ENCODE measurements at regions not wholly inside any gene's neighbourhood (a gene's known extent, or its start where the extent isn't known, plus 50 kb on each side); places are given as distances from the start of the nearest gene placed in this dataset.
"Not testable (repeated sequence)": the region's sequence is repeated elsewhere in the genome, so short reads cannot be mapped to it uniquely, and the experiment has no call there.

- Histone ChIP-seq H3K27me3 (ENCODE audit: control insufficient read depth in 3 of 3, insufficient read depth in 3 of 3, low read length in 3 of 3) (no peaks in the 10 kb centered on the region), H3K9ac (ENCODE audit: low read depth in 1 of 3, low read length in 3 of 3) (no peak overlapping the region), H3K36me3 (ENCODE audit: control insufficient read depth in 3 of 3, insufficient read depth in 3 of 3, low read length in 3 of 3) (no peaks in the 10 kb centered on the region)
Measured at GRCh38 chr5:30500513-30500912, 693.0 kb upstream of the CDH6 start.

DNA sequence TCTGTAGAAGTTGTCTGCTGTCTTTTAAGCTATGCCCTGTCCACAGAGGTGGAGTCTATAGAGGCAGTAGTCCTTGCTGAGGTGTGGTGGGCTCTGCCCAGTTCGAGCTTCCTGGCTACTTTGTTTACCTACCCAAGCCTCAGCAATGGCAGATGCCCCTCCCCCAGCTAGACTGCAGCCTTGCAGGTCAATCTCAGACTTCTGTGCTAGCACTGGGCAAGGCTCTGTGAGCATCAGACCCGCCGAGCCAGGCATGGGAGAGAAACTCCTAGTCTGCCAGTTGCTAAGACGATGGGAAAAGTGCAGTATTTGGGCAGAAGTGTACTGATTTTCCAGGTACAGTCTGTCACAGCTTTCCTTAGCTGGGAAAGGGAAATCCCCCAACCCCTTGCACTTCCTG is 694.1 kb upstream of the CDH6 start:
- Histone ChIP-seq H3K4me1 (ENCODE audit: control insufficient read depth in 3 of 3, insufficient read depth in 3 of 3, low read length in 3 of 3) (no peaks in the 10 kb centered on the region), H3K27ac (ENCODE audit: low read depth, low read length) (no peak overlapping the region), H3K9me3 (ENCODE audit: control insufficient read depth in 3 of 3, low read length in 3 of 3) (peaks cover 0 to 2% (median 0%) of the 10 kb centered on the region in 3 donors), H3K27me3 (ENCODE audit: control insufficient read depth in 3 of 3, insufficient read depth in 3 of 3, low read length in 3 of 3) (no peaks in the 10 kb centered on the region), H3K4me3 (ENCODE audit: low read length in 3 of 3) (no peak overlapping the region), H3K36me3 (ENCODE audit: control insufficient read depth in 3 of 3, insufficient read depth in 3 of 3, low read length in 3 of 3) (no peaks in the 10 kb centered on the region), H3K9ac (ENCODE audit: low read depth in 1 of 3, low read length in 3 of 3) (no peak overlapping the region)

More at GRCh38 chr5:30500513-30500912, 693.0 kb upstream of the CDH6 start:
- peaks cover 0 to 2% (median 0%) of the 10 kb centered on the region in 3 donors for H3K9me3 ChIP-seq (ENCODE audit: control insufficient read depth in 3 of 3, low read length in 3 of 3)
- H3K4me1 ChIP-seq (ENCODE audit: control insufficient read depth in 3 of 3, insufficient read depth in 3 of 3, low read length in 3 of 3), result no peaks in the 10 kb centered on the region
- no peak overlapping the region for H3K27ac ChIP-seq (ENCODE audit: low read depth, low read length)
- H3K4me3 ChIP-seq (ENCODE audit: low read length in 3 of 3), result no peak overlapping the region

DNA sequence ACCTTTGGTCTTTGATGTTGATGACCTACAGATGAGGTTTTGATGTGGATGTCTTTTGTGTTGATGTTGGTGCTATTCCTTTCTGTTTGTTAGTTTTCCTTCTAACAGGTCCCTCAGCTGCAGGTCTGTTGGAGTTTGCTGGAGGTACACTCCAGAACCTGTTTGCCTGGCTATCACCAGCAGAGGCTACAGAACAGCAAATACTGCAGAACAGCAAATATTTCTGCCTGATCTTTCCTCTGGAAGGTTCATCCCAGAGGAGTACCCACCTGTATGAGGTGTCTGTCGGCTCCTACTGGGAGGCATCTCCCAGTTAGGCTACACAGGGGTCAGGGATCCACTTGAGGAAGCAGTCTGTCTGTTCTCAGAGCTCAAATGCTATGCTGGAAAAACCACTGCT is 694.5 kb upstream of the CDH6 start:
- Histone ChIP-seq H3K27ac (ENCODE audit: low read depth, low read length) (no peak overlapping the region), H3K9ac (ENCODE audit: low read depth in 1 of 3, low read length in 3 of 3) (no peak overlapping the region), H3K36me3 (ENCODE audit: control insufficient read depth in 3 of 3, insufficient read depth in 3 of 3, low read length in 3 of 3) (no peaks in the 10 kb centered on the region), H3K9me3 (ENCODE audit: control insufficient read depth in 3 of 3, low read length in 3 of 3) (no peaks in the 10 kb centered on the region), H3K4me1 (ENCODE audit: control insufficient read depth in 3 of 3, insufficient read depth in 3 of 3, low read length in 3 of 3) (no peaks in the 10 kb centered on the region), H3K27me3 (ENCODE audit: control insufficient read depth in 3 of 3, insufficient read depth in 3 of 3, low read length in 3 of 3) (no peaks in the 10 kb centered on the region), H3K4me3 (ENCODE audit: low read length in 3 of 3) (no peak overlapping the region)

DNA sequence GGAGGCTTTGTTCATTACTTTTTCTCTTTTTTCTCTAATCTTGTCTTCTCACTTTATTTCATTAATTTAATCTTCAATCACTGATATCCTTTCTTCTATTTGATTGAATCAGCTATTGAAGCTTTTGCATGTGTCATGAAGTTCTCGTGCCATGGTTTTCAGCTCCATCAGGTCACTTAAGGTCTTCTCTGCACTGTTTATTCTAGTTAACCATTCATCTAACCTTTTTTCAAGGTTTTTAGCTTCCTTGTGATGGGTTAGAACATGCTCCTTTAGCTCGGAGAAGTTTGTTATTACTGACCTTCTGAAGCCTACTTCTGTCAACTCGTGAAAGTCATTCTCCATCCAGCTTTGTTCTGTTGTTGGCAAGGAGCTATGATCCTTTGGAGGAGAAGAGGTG is 695.0 kb upstream of the CDH6 start:
- H3K9ac ChIP-seq (ENCODE audit: low read depth in 1 of 3, low read length in 3 of 3); H3K27me3 ChIP-seq (ENCODE audit: control insufficient read depth in 3 of 3, insufficient read depth in 3 of 3, low read length in 3 of 3); H3K27ac ChIP-seq (ENCODE audit: low read depth, low read length); H3K9me3 ChIP-seq (ENCODE audit: control insufficient read depth in 3 of 3, low read length in 3 of 3); H3K4me1 ChIP-seq (ENCODE audit: control insufficient read depth in 3 of 3, insufficient read depth in 3 of 3, low read length in 3 of 3); H3K4me3 ChIP-seq (ENCODE audit: low read length in 3 of 3); H3K36me3 ChIP-seq (ENCODE audit: control insufficient read depth in 3 of 3, insufficient read depth in 3 of 3, low read length in 3 of 3): not testable (repeated sequence)

DNA sequence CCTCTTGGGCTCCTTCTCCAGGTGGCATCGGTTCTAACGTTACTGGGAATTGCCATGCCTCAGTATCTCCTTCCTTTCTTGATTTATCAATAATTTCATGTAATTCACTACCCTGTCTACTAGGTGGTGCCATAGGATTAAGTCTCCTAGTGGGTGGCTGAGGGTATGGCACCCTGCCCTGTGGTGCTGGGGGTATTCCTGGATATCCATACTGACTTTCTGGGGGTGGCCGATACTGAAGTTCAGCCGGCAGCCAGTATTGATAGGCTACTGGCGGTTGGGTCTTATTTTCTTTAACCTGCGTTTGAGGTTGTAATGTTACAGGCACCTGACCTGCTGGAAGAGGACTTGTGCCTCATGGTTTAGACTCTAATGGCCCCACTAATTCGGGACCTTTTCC is 699.4 kb upstream of the CDH6 start:
- not testable (repeated sequence) for H3K4me3 ChIP-seq (ENCODE audit: low read length in 3 of 3); H3K27me3 ChIP-seq (ENCODE audit: control insufficient read depth in 3 of 3, insufficient read depth in 3 of 3, low read length in 3 of 3); H3K9ac ChIP-seq (ENCODE audit: low read depth in 1 of 3, low read length in 3 of 3); H3K9me3 ChIP-seq (ENCODE audit: control insufficient read depth in 3 of 3, low read length in 3 of 3); H3K4me1 ChIP-seq (ENCODE audit: control insufficient read depth in 3 of 3, insufficient read depth in 3 of 3, low read length in 3 of 3); H3K27ac ChIP-seq (ENCODE audit: low read depth, low read length); H3K36me3 ChIP-seq (ENCODE audit: control insufficient read depth in 3 of 3, insufficient read depth in 3 of 3, low read length in 3 of 3)

DNA sequence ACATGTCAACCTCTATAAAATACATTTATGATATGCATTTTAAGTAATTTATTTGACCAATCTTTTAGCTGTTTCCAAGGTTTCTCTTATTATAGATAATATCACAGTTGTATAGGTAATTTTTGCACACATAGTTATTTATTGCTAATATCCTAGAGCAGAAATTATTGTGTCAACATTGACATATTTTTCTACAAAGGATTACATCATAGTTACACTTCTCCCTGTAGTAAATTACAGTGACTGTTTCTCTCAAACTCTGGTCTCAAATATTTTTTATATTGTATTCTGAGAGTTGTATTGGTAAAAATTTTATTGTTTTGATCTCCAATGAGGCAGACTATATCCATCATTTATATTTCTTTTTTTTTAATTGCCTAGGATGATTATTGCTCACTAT is 714.4 kb upstream of the CDH6 start:
- Histone ChIP-seq H3K4me3 (ENCODE audit: low read length in 3 of 3) (no peak overlapping the region), H3K4me1 (ENCODE audit: control insufficient read depth in 3 of 3, insufficient read depth in 3 of 3, low read length in 3 of 3) (no peaks in the 10 kb centered on the region), H3K9ac (ENCODE audit: low read depth in 1 of 3, low read length in 3 of 3) (no peak overlapping the region), H3K27ac (ENCODE audit: low read depth, low read length) (no peak overlapping the region), H3K36me3 (ENCODE audit: control insufficient read depth in 3 of 3, insufficient read depth in 3 of 3, low read length in 3 of 3) (no peaks in the 10 kb centered on the region), H3K9me3 (ENCODE audit: control insufficient read depth in 3 of 3, low read length in 3 of 3) (no peaks in the 10 kb centered on the region), H3K27me3 (ENCODE audit: control insufficient read depth in 3 of 3, insufficient read depth in 3 of 3, low read length in 3 of 3) (no peaks in the 10 kb centered on the region)

DNA sequence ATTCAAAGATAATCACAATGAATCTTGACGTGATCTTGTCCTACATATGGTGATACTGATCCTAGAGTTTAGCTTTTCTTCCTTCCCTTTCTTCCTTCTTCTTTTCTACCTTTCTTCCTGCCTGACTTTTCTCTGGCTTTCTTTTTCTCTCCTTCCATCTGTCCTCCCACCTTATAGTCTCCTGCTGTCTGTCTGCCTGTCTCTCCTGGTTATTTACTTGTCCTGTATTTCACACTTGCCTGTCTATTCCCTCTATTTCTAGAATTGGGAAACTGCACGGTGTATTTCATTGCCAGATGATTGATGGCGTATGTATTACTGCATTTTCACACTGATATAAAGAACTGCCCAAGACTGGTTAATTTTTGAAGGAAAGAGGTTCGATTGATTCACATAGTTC is 718.1 kb upstream of the CDH6 start:
- H3K27me3 ChIP-seq (ENCODE audit: control insufficient read depth in 3 of 3, insufficient read depth in 3 of 3, low read length in 3 of 3), result no peaks in the 10 kb centered on the region
- H3K9me3 ChIP-seq (ENCODE audit: control insufficient read depth in 3 of 3, low read length in 3 of 3), result no peaks in the 10 kb centered on the region
- H3K36me3 ChIP-seq (ENCODE audit: control insufficient read depth in 3 of 3, insufficient read depth in 3 of 3, low read length in 3 of 3), result no peaks in the 10 kb centered on the region
- no peak overlapping the region for H3K9ac ChIP-seq (ENCODE audit: low read depth in 1 of 3, low read length in 3 of 3)
- H3K4me1 ChIP-seq (ENCODE audit: control insufficient read depth in 3 of 3, insufficient read depth in 3 of 3, low read length in 3 of 3), result no peaks in the 10 kb centered on the region
- no peak overlapping the region for H3K4me3 ChIP-seq (ENCODE audit: low read length in 3 of 3)
- no peak overlapping the region for H3K27ac ChIP-seq (ENCODE audit: low read depth, low read length)

- Histone ChIP-seq H3K27ac (ENCODE audit: low read depth, low read length) (no peak overlapping the region), H3K9ac (ENCODE audit: low read depth in 1 of 3, low read length in 3 of 3) (no peak overlapping the region), H3K27me3 (ENCODE audit: control insufficient read depth in 3 of 3, insufficient read depth in 3 of 3, low read length in 3 of 3) (no peaks in the 10 kb centered on the region), H3K9me3 (ENCODE audit: control insufficient read depth in 3 of 3, low read length in 3 of 3) (peaks cover 0 to 3% (median 0%) of the 10 kb centered on the region in 3 donors), H3K36me3 (ENCODE audit: control insufficient read depth in 3 of 3, insufficient read depth in 3 of 3, low read length in 3 of 3) (no peaks in the 10 kb centered on the region), H3K4me3 (ENCODE audit: low read length in 3 of 3) (no peak overlapping the region), H3K4me1 (ENCODE audit: control insufficient read depth in 3 of 3, insufficient read depth in 3 of 3, low read length in 3 of 3) (no peaks in the 10 kb centered on the region)
Measured at GRCh38 chr5:30469691-30470090, 723.8 kb upstream of the CDH6 start.

- H3K27ac ChIP-seq (ENCODE audit: low read depth, low read length), result no peak overlapping the region
- H3K27me3 ChIP-seq (ENCODE audit: control insufficient read depth in 3 of 3, insufficient read depth in 3 of 3, low read length in 3 of 3), result no peaks in the 10 kb centered on the region
- H3K9me3 ChIP-seq (ENCODE audit: control insufficient read depth in 3 of 3, low read length in 3 of 3), result peaks cover 0 to 3% (median 0%) of the 10 kb centered on the region in 3 donors
- no peaks in the 10 kb centered on the region for H3K4me1 ChIP-seq (ENCODE audit: control insufficient read depth in 3 of 3, insufficient read depth in 3 of 3, low read length in 3 of 3)
- no peak overlapping the region for H3K9ac ChIP-seq (ENCODE audit: low read depth in 1 of 3, low read length in 3 of 3)
- no peak overlapping the region for H3K4me3 ChIP-seq (ENCODE audit: low read length in 3 of 3)
- H3K36me3 ChIP-seq (ENCODE audit: control insufficient read depth in 3 of 3, insufficient read depth in 3 of 3, low read length in 3 of 3), result no peaks in the 10 kb centered on the region
Measured at GRCh38 chr5:30458681-30459080, 734.8 kb upstream of the CDH6 start.

GRCh38 chr5:30455484-30455883 is 738.0 kb upstream of the CDH6 start:
- H3K9ac ChIP-seq (ENCODE audit: low read depth in 1 of 3, low read length in 3 of 3); H3K36me3 ChIP-seq (ENCODE audit: control insufficient read depth in 3 of 3, insufficient read depth in 3 of 3, low read length in 3 of 3); H3K27ac ChIP-seq (ENCODE audit: low read depth, low read length); H3K9me3 ChIP-seq (ENCODE audit: control insufficient read depth in 3 of 3, low read length in 3 of 3); H3K4me1 ChIP-seq (ENCODE audit: control insufficient read depth in 3 of 3, insufficient read depth in 3 of 3, low read length in 3 of 3); H3K4me3 ChIP-seq (ENCODE audit: low read length in 3 of 3); H3K27me3 ChIP-seq (ENCODE audit: control insufficient read depth in 3 of 3, insufficient read depth in 3 of 3, low read length in 3 of 3): not testable (repeated sequence)

GRCh38 chr5:30453168-30453567 is 740.3 kb upstream of the CDH6 start:
- Histone ChIP-seq H3K9ac (ENCODE audit: low read depth in 1 of 3, low read length in 3 of 3) (no peak overlapping the region), H3K27ac (ENCODE audit: low read depth, low read length) (no peak overlapping the region), H3K4me3 (ENCODE audit: low read length in 3 of 3) (no peak overlapping the region)

More at GRCh38 chr5:30453168-30453567, 740.3 kb upstream of the CDH6 start:
- H3K27me3 ChIP-seq (ENCODE audit: control insufficient read depth in 3 of 3, insufficient read depth in 3 of 3, low read length in 3 of 3), result no peaks in the 10 kb centered on the region
- H3K36me3 ChIP-seq (ENCODE audit: control insufficient read depth in 3 of 3, insufficient read depth in 3 of 3, low read length in 3 of 3), result no peaks in the 10 kb centered on the region
- no peaks in the 10 kb centered on the region for H3K4me1 ChIP-seq (ENCODE audit: control insufficient read depth in 3 of 3, insufficient read depth in 3 of 3, low read length in 3 of 3)
- H3K9me3 ChIP-seq (ENCODE audit: control insufficient read depth in 3 of 3, low read length in 3 of 3), result peaks cover 0 to 3% (median 0%) of the 10 kb centered on the region in 3 donors

All from skeletal muscle tissue (tissue), 3 donors.